SW480 (cell line): ENCODE measurements at regions not wholly inside any gene's neighbourhood (a gene's known extent, or its start where the extent isn't known, plus 50 kb on each side); places are given as distances from the start of the nearest gene placed in this dataset.

Source experiments
- DNase-seq: peaks from one replicate; pipeline ENCODE4 v3.0.0-alpha.2; 2016; ENCODE audit warnings: low spot score

GRCh38 chr4:127538016-127538415 is 94.7 kb upstream of the INTU start:
- no peak for DNase-seq

GRCh38 chr4:127540497-127541025 is 92.2 kb upstream of the INTU start:
- no peak for DNase-seq

GRCh38 chr4:127545271-127545670 is 87.5 kb upstream of the INTU start:
- no peak for DNase-seq

GRCh38 chr4:127548990-127549925 is 83.5 kb upstream of the INTU start:
- peak; percentile 55 for DNase-seq

GRCh38 chr4:127555106-127555505 is 77.7 kb upstream of the INTU start:
- no peak for DNase-seq

GRCh38 chr4:127558088-127558487 is 74.7 kb upstream of the INTU start:
- DNase-seq = no peak

- no peak for DNase-seq
Observed at GRCh38 chr4:127558489-127559407, 74.0 kb upstream of the INTU start.

GRCh38 chr4:127559981-127560380 is 72.8 kb upstream of the INTU start:
- DNase-seq = no peak

GRCh38 chr4:127560755-127561154 is 72.0 kb upstream of the INTU start:
- no peak for DNase-seq

GRCh38 chr4:127574643-127575042 is 58.1 kb upstream of the INTU start:
- DNase-seq = no peak

- DNase-seq = no peak
Observed at GRCh38 chr4:127575888-127576287, 56.9 kb upstream of the INTU start.

- DNase-seq = no peak
Observed at GRCh38 chr4:127578491-127578890, 54.3 kb upstream of the INTU start.

GRCh38 chr4:127578967-127579366 is 53.8 kb upstream of the INTU start:
- no peak for DNase-seq

GRCh38 chr4:127579821-127580220 is 52.9 kb upstream of the INTU start:
- no peak for DNase-seq

GRCh38 chr4:127580300-127580699 is 52.5 kb upstream of the INTU start:
- DNase-seq = no peak

GRCh38 chr4:127580891-127581290 is 51.9 kb upstream of the INTU start:
- no peak for DNase-seq
